ENCODE measurements at regions not wholly inside any gene's neighbourhood (a gene's known extent, or its start where the extent isn't known, plus 50 kb on each side); places are given as distances from the start of the nearest gene placed in this dataset.

GRCh38 chr10:4046030-4046429, 261.0 kb upstream of the KLF6 start:
- DNase-seq (ENCODE audit: extremely low read depth, low read depth): no peak

GRCh38 chr10:4043897-4044665, 259.1 kb upstream of the KLF6 start:
- no peak for DNase-seq (ENCODE audit: extremely low read depth, low read depth)
- no peak overlapping the region for H3K4me3 ChIP-seq (replicated peaks; ENCODE audit: low read depth, low read length)
- TF ChIP-seq CTCF (IDR thresholded peaks at IDR 0.05; ENCODE audit: low read depth, low read length, missing control alignments): no peak

More at GRCh38 chr10:4046030-4046429, 261.0 kb upstream of the KLF6 start:
- H3K4me3 ChIP-seq (replicated peaks; ENCODE audit: low read depth, low read length): no peak overlapping the region
- no peak for TF ChIP-seq CTCF (IDR thresholded peaks at IDR 0.05; ENCODE audit: low read depth, low read length, missing control alignments)

GRCh38 chr10:4041635-4042034, 256.6 kb upstream of the KLF6 start:
- no peak overlapping the region for H3K4me3 ChIP-seq (replicated peaks; ENCODE audit: low read depth, low read length)
- TF ChIP-seq CTCF (IDR thresholded peaks at IDR 0.05; ENCODE audit: low read depth, low read length, missing control alignments): no peak
- DNase-seq (ENCODE audit: extremely low read depth, low read depth): no peak

GRCh38 chr10:4038000-4038399, 253.0 kb upstream of the KLF6 start:
- H3K4me3 ChIP-seq (replicated peaks; ENCODE audit: low read depth, low read length): no peak overlapping the region
- TF ChIP-seq CTCF (IDR thresholded peaks at IDR 0.05; ENCODE audit: low read depth, low read length, missing control alignments): no peak

GRCh38 chr10:4035599-4035945, 250.6 kb upstream of the KLF6 start:
- no peak for TF ChIP-seq CTCF (IDR thresholded peaks at IDR 0.05; ENCODE audit: low read depth, low read length, missing control alignments)
- no peak for DNase-seq (ENCODE audit: extremely low read depth, low read depth)
- H3K4me3 ChIP-seq (replicated peaks; ENCODE audit: low read depth, low read length): no peak overlapping the region

More at GRCh38 chr10:4038000-4038399, 253.0 kb upstream of the KLF6 start:
- DNase-seq (ENCODE audit: extremely low read depth, low read depth): no peak

GRCh38 chr10:4034907-4035598, 250.0 kb upstream of the KLF6 start:
- DNase-seq (ENCODE audit: extremely low read depth, low read depth): no peak
- TF ChIP-seq CTCF (IDR thresholded peaks at IDR 0.05; ENCODE audit: low read depth, low read length, missing control alignments): no peak
- H3K4me3 ChIP-seq (replicated peaks; ENCODE audit: low read depth, low read length): no peak overlapping the region
